ENCODE measurements at regions not wholly inside any gene's neighbourhood (a gene's known extent, or its start where the extent isn't known, plus 50 kb on each side); places are given as distances from the start of the nearest gene placed in this dataset.

- TF ChIP-seq CTCF (IDR thresholded peaks at IDR 0.05) (no peak), EZH2 (IDR thresholded peaks at IDR 0.05; ENCODE audit: borderline replicate concordance, insufficient read depth, low read depth, low read length, poor library complexity, severe bottlenecking) (no peak)
These were observed 666.3 kb downstream of the KCNJ3 start for GRCh38 chr2:155364766-155365165.

Measured in B cell (primary cell).